WTC11 (cell line): ENCODE measurements at regions not wholly inside any gene's neighbourhood (a gene's known extent, or its start where the extent isn't known, plus 50 kb on each side); places are given as distances from the start of the nearest gene placed in this dataset.

ENCODE experiments used
- ATAC-seq: fragments of 200-7000 bp; cut with Tn5 transposase; 2 replicates; pipeline ENCODE4 v1.10.0; 2021; ENCODE audit warnings: mild to moderate bottlenecking, moderate library complexity
- CTCF ChIA-PET: fragments of 300-600 bp; sonication (Branson Sonifier 250); formaldehyde crosslinking; loops from one replicate; lab custom pipeline; 2021; ENCODE audit warnings: antibody characterized with exemption; lab: Charles Lee
- POLR2A ChIA-PET: fragments of 350-600 bp; sonication (Branson Sonifier 250); formaldehyde crosslinking; loops from one replicate; lab custom pipeline; 2021; ENCODE audit warnings: antibody characterized with exemption; lab: Charles Lee
- DNase-seq: peaks from one replicate; pipeline ENCODE4 v3.0.0; 2021; ENCODE audit warnings: low spot score
- H3K27ac Mint-ChIP-seq: 2 replicates; pipeline ENCODE4 v1.8.0; 2021; ENCODE audit warnings: mixed read lengths
- H3K27me3 Mint-ChIP-seq: 2 replicates; pipeline ENCODE4 v1.8.0; 2021; ENCODE audit warnings: low read depth, mild to moderate bottlenecking, moderate library complexity, mixed read lengths
- H3K36me3 Mint-ChIP-seq: 2 replicates; pipeline ENCODE4 v1.8.0; 2021; ENCODE audit warnings: mixed read lengths
- H3K4me1 Mint-ChIP-seq: 2 replicates; pipeline ENCODE4 v1.8.0; 2022; ENCODE audit warnings: mixed read lengths
- H3K4me3 Mint-ChIP-seq: 2 replicates; pipeline ENCODE4 v1.8.0; 2021; ENCODE audit warnings: mild to moderate bottlenecking, moderate library complexity, mixed read lengths
- H3K9me3 Mint-ChIP-seq: 2 replicates; pipeline ENCODE4 v1.8.0; 2021; ENCODE audit warnings: mixed read lengths
- CDX4 ChIP-seq: fragments of 250-450 bp; sonication (Bioruptor Pico); IDR thresholded peaks from 2 replicates; pipeline ENCODE4 v1.9.0; 2021; ENCODE audit warnings: moderate library complexity, mild to moderate bottlenecking, inconsistent platforms, borderline replicate concordance
- E2F4 ChIP-seq: sonication (generic); formaldehyde crosslinking; IDR thresholded peaks from 2 replicates; pipeline ENCODE4 v1.8.1; 2022; ENCODE audit warnings: low read depth, mild to moderate bottlenecking, moderate library complexity, missing genetic modification reagents, borderline replicate concordance
- FOXK1 ChIP-seq: sonication (generic); formaldehyde crosslinking; IDR thresholded peaks from 2 replicates; pipeline ENCODE4 v1.8.0; 2022; ENCODE audit warnings: mild to moderate bottlenecking, moderate library complexity, missing genetic modification reagents
- HMGA2 ChIP-seq: fragments of 250-450 bp; sonication (Bioruptor Pico); IDR thresholded peaks from 2 replicates; pipeline ENCODE4 v1.4.0; 2021; ENCODE audit warnings: mild to moderate bottlenecking, moderate library complexity
- HMGXB4 ChIP-seq: sonication (generic); formaldehyde crosslinking; IDR thresholded peaks from 2 replicates; pipeline ENCODE4 v1.8.1; 2023; ENCODE audit warnings: mild to moderate bottlenecking, moderate library complexity, missing genetic modification reagents
- IRF1 ChIP-seq: sonication (generic); formaldehyde crosslinking; IDR thresholded peaks from 2 replicates; pipeline ENCODE4 v1.8.0; 2023; ENCODE audit warnings: missing genetic modification reagents
- IRF2 ChIP-seq: sonication (generic); formaldehyde crosslinking; IDR thresholded peaks from 2 replicates; pipeline ENCODE4 v1.8.0; 2022; ENCODE audit warnings: low read depth, missing genetic modification reagents, borderline replicate concordance
- MYBL2 ChIP-seq: sonication (generic); formaldehyde crosslinking; IDR thresholded peaks from 2 replicates; pipeline ENCODE4 v1.8.1; 2023; ENCODE audit warnings: mild to moderate bottlenecking, moderate library complexity, missing genetic modification reagents
- NFE2L1 ChIP-seq: sonication (generic); formaldehyde crosslinking; IDR thresholded peaks from 2 replicates; pipeline ENCODE4 v1.8.1; 2023; ENCODE audit warnings: missing genetic modification reagents
- ZNF138 ChIP-seq: sonication (generic); formaldehyde crosslinking; conservative IDR thresholded peaks from 2 replicates; pipeline ENCODE4 v1.8.1; 2022; ENCODE audit warnings: mild to moderate bottlenecking, moderate library complexity, missing genetic modification reagents
- ZNF232 ChIP-seq: sonication (generic); formaldehyde crosslinking; IDR thresholded peaks from 2 replicates; pipeline ENCODE4 v1.8.0; 2022; ENCODE audit warnings: mild to moderate bottlenecking, missing genetic modification reagents
- ZNF263 ChIP-seq: sonication (generic); formaldehyde crosslinking; IDR thresholded peaks from 2 replicates; pipeline ENCODE4 v1.8.1; 2022; ENCODE audit warnings: low read depth, mild to moderate bottlenecking, moderate library complexity, missing genetic modification reagents
- ZNF317 ChIP-seq: sonication (generic); formaldehyde crosslinking; IDR thresholded peaks from 2 replicates; pipeline ENCODE4 v1.8.1; 2023; ENCODE audit warnings: low read depth, mild to moderate bottlenecking, moderate library complexity, missing genetic modification reagents, borderline replicate concordance
- ZNF423 ChIP-seq: fragments of 250-450 bp; sonication (Bioruptor Pico); IDR thresholded peaks from 2 replicates; pipeline ENCODE4 v2.1.2; 2022; ENCODE audit warnings: mild to moderate bottlenecking, moderate library complexity

- Mint-ChIP-seq H3K4me1 (peaks cover 20% of the 10 kb centered on the region), H3K9me3 (peaks cover 9% of the 10 kb centered on the region), H3K27ac (no peak overlapping the region), H3K4me3 (no peak overlapping the region), H3K36me3 (peaks cover 8% of the 10 kb centered on the region), H3K27me3 (peaks cover 16% of the 10 kb centered on the region)
- no peak for ATAC-seq
- DNase-seq, result no peak
- ChIA-PET CTCF (no interaction called here), POLR2A (no interaction called here)
- TF ChIP-seq FOXK1 (CRISPR knock-in tag), result no peak
- no peak for TF ChIP-seq ZNF423 (CRISPR knock-in tag)
Observed at GRCh38 chr22:48237466-48238283, 1475.2 kb downstream of the TBC1D22A start.

- POLR2A ChIA-PET, result no interaction called here
- CTCF ChIA-PET, result no interaction called here
- peaks cover 16% of the 10 kb centered on the region for H3K27me3 Mint-ChIP-seq
- peaks cover 17% of the 10 kb centered on the region for H3K36me3 Mint-ChIP-seq
- peaks cover 18% of the 10 kb centered on the region for H3K9me3 Mint-ChIP-seq
- peaks cover 20% of the 10 kb centered on the region for H3K4me1 Mint-ChIP-seq
- DNase-seq, result no peak
- no peak for ATAC-seq
- no peak overlapping the region for H3K4me3 Mint-ChIP-seq
- no peak overlapping the region for H3K27ac Mint-ChIP-seq
- TF ChIP-seq HMGXB4 (CRISPR knock-in tag) (no peak), HMGA2 (CRISPR knock-in tag) (no peak), IRF1 (CRISPR knock-in tag) (no peak), MYBL2 (CRISPR knock-in tag) (no peak), IRF2 (no peak), ZNF232 (CRISPR knock-in tag) (no peak), ZNF138 (CRISPR knock-in tag) (no peak), CDX4 (CRISPR knock-in tag) (no peak), NFE2L1 (CRISPR knock-in tag) (no peak)
Observed at GRCh38 chr22:48236261-48236660, 1473.8 kb downstream of the TBC1D22A start.

GRCh38 chr22:48235744-48236143 is 1473.3 kb downstream of the TBC1D22A start:
- TF ChIP-seq ZNF263 (no peak), E2F4 (CRISPR knock-in tag) (no peak), ZNF317 (CRISPR knock-in tag) (no peak), IRF1 (CRISPR knock-in tag) (no peak)
- peaks cover 20% of the 10 kb centered on the region for H3K4me1 Mint-ChIP-seq
- POLR2A ChIA-PET, result no interaction called here
- H3K9me3 Mint-ChIP-seq, result peaks cover 18% of the 10 kb centered on the region
- peaks cover 17% of the 10 kb centered on the region for H3K36me3 Mint-ChIP-seq
- ATAC-seq (no peak), DNase-seq (no peak)
- H3K27ac Mint-ChIP-seq, result no peak overlapping the region
- CTCF ChIA-PET, result no interaction called here
- peaks cover 16% of the 10 kb centered on the region for H3K27me3 Mint-ChIP-seq
- H3K4me3 Mint-ChIP-seq, result no peak overlapping the region
